B cell (primary cell): ENCODE measurements at regions not wholly inside any gene's neighbourhood (a gene's known extent, or its start where the extent isn't known, plus 50 kb on each side); places are given as distances from the start of the nearest gene placed in this dataset.

Experiments
- ATAC-seq: fragments of 200-7000 bp; cut with Tn5 transposase; one replicate; pipeline ENCODE4 v1.10.0; 2021; ENCODE audit warnings: low read depth, mild to moderate bottlenecking, moderate number of reproducible peaks, moderate library complexity
- CTCF ChIA-PET: fragments of 350-600 bp; sonication (Branson Sonifier 250); formaldehyde crosslinking; loops from one replicate; lab custom pipeline; 2021; ENCODE audit warnings: antibody characterized with exemption, inconsistent platforms; lab: Charles Lee
- POLR2A ChIA-PET: fragments of 350-600 bp; sonication (Branson Sonifier 250); formaldehyde crosslinking; loops from one replicate; lab custom pipeline; 2021; ENCODE audit warnings: antibody characterized with exemption; lab: Charles Lee
- DNase-seq: peaks from one replicate; pipeline ENCODE4 v3.0.0; 2013
- H2AFZ ChIP-seq: 2 replicates; pipeline ENCODE4 v1.6.1; 2012; ENCODE audit warnings: mild to moderate bottlenecking, low read depth, low read length; ENCODE audit not compliant: insufficient read depth, poor library complexity, severe bottlenecking
- H3K27ac ChIP-seq, 2 donors: 1 replicate in 1 of 2; 2 replicates in 1 of 2; pipeline ENCODE4 v1.5.1; 2012 to 2013; ENCODE audit warnings: low read length in 2 of 2, mild to moderate bottlenecking in 2 of 2, moderate library complexity in 1 of 2
- H3K27me3 ChIP-seq, 4 experiments: fragments of 200-600 bp in 1 of 4; sonication (generic) in 1 of 4; replicated peaks in 1 of 4; 1 replicate in 2 of 4; 2 replicates in 2 of 4; pipeline versions ENCODE4 v1.6.1 to v1.7.0; 2013 to 2016; ENCODE audit warnings: low read length in 3 of 4, mild to moderate bottlenecking in 2 of 4, mixed read lengths in 1 of 4, moderate library complexity in 1 of 4; ENCODE audit not compliant: insufficient read depth in 4 of 4, control insufficient read depth in 3 of 4; ENCODE audit errors: control extremely low read depth in 1 of 4
- H3K36me3 ChIP-seq, 2 experiments: replicated peaks in 1 of 2; 1 replicate in 1 of 2; 2 replicates in 1 of 2; pipeline versions ENCODE4 v1.6.1 to v1.7.1; 2013; ENCODE audit warnings: low read length in 1 of 2; ENCODE audit not compliant: insufficient read depth in 2 of 2, control insufficient read depth in 1 of 2; ENCODE audit errors: control extremely low read depth in 1 of 2, extremely low read depth in 1 of 2
- H3K4me1 ChIP-seq, 2 donors: fragments of 200-600 bp in 1 of 2; sonication (generic) in 1 of 2; 1 replicate in 1 of 2; 2 replicates in 1 of 2; pipeline versions ENCODE4 v1.5.1 to v1.6.1; 2013 to 2017; ENCODE audit warnings: low read length in 2 of 2; ENCODE audit not compliant: control insufficient read depth in 2 of 2, insufficient read depth in 2 of 2
- H3K4me2 ChIP-seq: replicated peaks from 2 replicates; pipeline ENCODE3; 2012; ENCODE audit warnings: mild to moderate bottlenecking, low read depth, low read length; ENCODE audit not compliant: poor library complexity, severe bottlenecking
- H3K4me3 ChIP-seq, 5 experiments: fragments of 200-600 bp in 1 of 5; sonication (generic) in 1 of 5; 1 replicate in 3 of 5; 2 replicates in 2 of 5; pipeline versions ENCODE4 v1.5.1 to v1.7.0; 2011 to 2016; ENCODE audit warnings: low read length in 4 of 5, mild to moderate bottlenecking in 4 of 5, low read depth in 2 of 5, control low read depth in 1 of 5, moderate library complexity in 1 of 5; ENCODE audit not compliant: insufficient read depth in 1 of 5; ENCODE audit errors: control extremely low read depth in 1 of 5, extremely low read depth in 1 of 5
- H3K79me2 ChIP-seq: fragments of 200-600 bp; sonication (generic); one replicate; pipeline ENCODE4 v1.6.0; 2016; ENCODE audit warnings: low read length; ENCODE audit not compliant: control insufficient read depth, insufficient read depth
- H3K9ac ChIP-seq: fragments of 200-600 bp; sonication (generic); 2 replicates; pipeline ENCODE4 v1.6.1; 2017; ENCODE audit warnings: mild to moderate bottlenecking, low read length, moderate library complexity
- H3K9me3 ChIP-seq, 3 donors: one replicate each; pipeline versions ENCODE4 v1.6.1 to v1.7.1; 2013; ENCODE audit warnings: low read length in 2 of 3; ENCODE audit not compliant: control insufficient read depth in 2 of 3, insufficient read depth in 1 of 3; ENCODE audit errors: control extremely low read depth in 1 of 3
- H4K20me1 ChIP-seq: 2 replicates; pipeline ENCODE4 v1.6.0; 2012; ENCODE audit warnings: mild to moderate bottlenecking, low read length; ENCODE audit not compliant: insufficient read depth, control insufficient read depth, poor library complexity, severe bottlenecking
- H3K27ac Mint-ChIP-seq: one replicate; pipeline ENCODE4 v1.8.0; 2021; ENCODE audit warnings: mixed read lengths
- H3K27me3 Mint-ChIP-seq: one replicate; pipeline ENCODE4 v1.8.0; 2021; ENCODE audit warnings: mixed read lengths
- H3K4me1 Mint-ChIP-seq: one replicate; pipeline ENCODE4 v1.8.0; 2021; ENCODE audit warnings: mixed read lengths
- H3K4me3 Mint-ChIP-seq: one replicate; pipeline ENCODE4 v1.8.0; 2021; ENCODE audit warnings: mixed read lengths
- H3K9me3 Mint-ChIP-seq: one replicate; pipeline ENCODE4 v1.8.0; 2022; ENCODE audit warnings: mixed read lengths; ENCODE audit not compliant: insufficient read depth
- CTCF ChIP-seq: fragments of 200-600 bp; IDR thresholded peaks from one replicate; pipeline ENCODE4 v1.8.0; 2022; ENCODE audit warnings: antibody characterized with exemption, mild to moderate bottlenecking
- EZH2 ChIP-seq: IDR thresholded peaks from 2 replicates; pipeline ENCODE4 v1.6.1; 2012; ENCODE audit warnings: borderline replicate concordance, low read depth, mild to moderate bottlenecking, moderate library complexity, low read length; ENCODE audit not compliant: insufficient read depth, poor library complexity, severe bottlenecking
- WGBS: methylation state at CpG from one replicate; pipeline ENCODE4 v1.1.5; 2013; ENCODE audit warnings: missing lambda C conversion rate; ENCODE audit not compliant: insufficient coverage; 5-methylcytosine and 5-hydroxymethylcytosine counted together
- intact Hi-C: fragments of 100-400 bp; cut with micrococcal nuclease; formaldehyde crosslinking; loops from one replicate; pipeline ENCODE4 v1.10.0; 2022

DNA sequence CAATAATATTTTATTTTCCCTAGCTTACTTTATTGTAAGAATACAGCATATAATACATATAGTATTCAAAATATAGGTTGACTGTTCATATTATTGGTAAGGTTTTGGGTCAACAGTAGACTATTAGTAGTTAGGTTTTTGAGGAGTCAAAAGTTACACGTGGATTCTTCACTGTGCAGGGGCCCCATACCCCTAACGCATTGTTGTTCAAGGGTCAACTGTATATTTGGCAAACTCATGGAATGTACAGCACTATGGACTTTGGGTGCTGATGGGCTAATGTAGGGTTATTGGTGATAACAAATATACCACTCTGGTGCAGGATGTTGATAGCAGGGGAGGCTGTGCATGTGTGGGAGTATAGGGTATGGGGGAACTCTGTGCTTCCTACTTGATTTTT, 397.2 kb downstream of the BCKDHB start:
- H3K79me2 ChIP-seq = no peaks in the 10 kb centered on the region
- Mint-ChIP-seq H3K9me3 (no peaks in the 10 kb centered on the region), H3K4me3 (no peak overlapping the region), H3K4me1 (no peaks in the 10 kb centered on the region), H3K27me3 (peaks cover 4% of the 10 kb centered on the region), H3K27ac (no peak overlapping the region)
- no peaks in the 10 kb centered on the region for H3K27me3 ChIP-seq
- ChIA-PET CTCF (no interaction called here), POLR2A (no interaction called here)
- no peaks in the 10 kb centered on the region for H3K9me3 ChIP-seq
- no peak overlapping the region for H3K4me2 ChIP-seq
- WGBS = 85% methylated on average over 2 of the region's 2 CpGs
- no peaks in the 10 kb centered on the region for H3K4me1 ChIP-seq
- H3K4me3 ChIP-seq = no peak overlapping the region
- H2AFZ ChIP-seq = no peak overlapping the region
- H4K20me1 ChIP-seq = no peaks in the 10 kb centered on the region
- H3K36me3 ChIP-seq = no peaks in the 10 kb centered on the region
- intact Hi-C loops = no loop called here
- no peak for ATAC-seq
- no peak overlapping the region for H3K9ac ChIP-seq
- no peak overlapping the region for H3K27ac ChIP-seq
- no peak for DNase-seq
- TF ChIP-seq EZH2 (no peak), CTCF (no peak)

- H3K4me3 ChIP-seq = no peak overlapping the region
- TF ChIP-seq CTCF (no peak), EZH2 (no peak)
- no peaks in the 10 kb centered on the region for H3K9me3 Mint-ChIP-seq
- peaks cover 4% of the 10 kb centered on the region for H3K27me3 Mint-ChIP-seq
- no peaks in the 10 kb centered on the region for H3K36me3 ChIP-seq
- H3K79me2 ChIP-seq = no peaks in the 10 kb centered on the region
- DNase-seq (no peak), ATAC-seq (no peak)
- ChIA-PET CTCF (no interaction called here), POLR2A (no interaction called here)
- H3K9me3 ChIP-seq = no peaks in the 10 kb centered on the region
- peaks cover 0 to 4% (median 0%) of the 10 kb centered on the region in 4 experiments for H3K27me3 ChIP-seq
- H3K27ac Mint-ChIP-seq = no peak overlapping the region
- H2AFZ ChIP-seq = no peak overlapping the region
- H3K27ac ChIP-seq = no peak overlapping the region
- intact Hi-C loops = no loop called here
- no peaks in the 10 kb centered on the region for H3K4me1 ChIP-seq
- no CpG with 5 or more reads among the region's 1 CpG for WGBS
- no peak overlapping the region for H3K9ac ChIP-seq
- H3K4me2 ChIP-seq = no peak overlapping the region
- no peak overlapping the region for H3K4me3 Mint-ChIP-seq
- no peaks in the 10 kb centered on the region for H3K4me1 Mint-ChIP-seq
- no peaks in the 10 kb centered on the region for H4K20me1 ChIP-seq
Observed at GRCh38 chr6:80502871-80503270, 396.4 kb downstream of the BCKDHB start.
